Liver (tissue), 8 donors: ENCODE measurements at regions not wholly inside any gene's neighbourhood (a gene's known extent, or its start where the extent isn't known, plus 50 kb on each side); places are given as distances from the start of the nearest gene placed in this dataset.

ENCODE experiments used
- DNase-seq: peaks from one replicate; pipeline ENCODE4 v3.0.0-alpha.2; 2017; ENCODE audit warnings: low spot score
- H3K27ac ChIP-seq, 2 donors: one replicate each; pipeline ENCODE4 v1.7.0; 2013; ENCODE audit warnings: inconsistent platforms in 2 of 2, low read length in 2 of 2, control low read depth in 1 of 2, low read depth in 1 of 2, mild to moderate bottlenecking in 1 of 2
- H3K27me3 ChIP-seq, 4 donors: one replicate each; pipeline versions ENCODE4 v1.6.1 to v1.7.0; 2013; ENCODE audit warnings: low read length in 3 of 4, inconsistent platforms in 1 of 4, mild to moderate bottlenecking in 1 of 4, moderate library complexity in 1 of 4; ENCODE audit not compliant: control insufficient read depth in 4 of 4, insufficient read depth in 4 of 4
- H3K36me3 ChIP-seq, 4 donors: one replicate each; pipeline versions ENCODE4 v1.6.1 to v1.7.0; 2013; ENCODE audit warnings: low read length in 3 of 4, mild to moderate bottlenecking in 3 of 4, low read depth in 1 of 4, moderate library complexity in 1 of 4; ENCODE audit not compliant: control insufficient read depth in 4 of 4, insufficient read depth in 3 of 4
- H3K4me1 ChIP-seq, 4 donors: one replicate each; pipeline versions ENCODE4 v1.6.1 to v1.7.0; 2013; ENCODE audit warnings: low read length in 3 of 4, mild to moderate bottlenecking in 3 of 4, moderate library complexity in 1 of 4; ENCODE audit not compliant: control insufficient read depth in 4 of 4, insufficient read depth in 4 of 4
- H3K4me3 ChIP-seq, 3 donors: one replicate each; pipeline versions ENCODE4 v1.6.1 to v1.7.0; 2013; ENCODE audit warnings: low read length in 3 of 3, control low read depth in 1 of 3, low read depth in 1 of 3, mild to moderate bottlenecking in 1 of 3
- H3K9ac ChIP-seq, 2 donors: one replicate each; pipeline ENCODE4 v1.7.0; 2013; ENCODE audit warnings: low read length in 2 of 2, mild to moderate bottlenecking in 2 of 2, moderate library complexity in 2 of 2, control low read depth in 1 of 2, low read depth in 1 of 2
- H3K9me3 ChIP-seq, 4 donors: one replicate each; pipeline versions ENCODE4 v1.6.1 to v1.7.0; 2013; ENCODE audit warnings: low read length in 3 of 4; ENCODE audit not compliant: control insufficient read depth in 4 of 4
- ATF3 ChIP-seq: IDR thresholded peaks from 2 replicates; pipeline ENCODE4 v1.6.1; 2016; ENCODE audit warnings: antibody characterized with exemption
- CTCF ChIP-seq: fragments of 150-350 bp; IDR thresholded peaks from 2 replicates; pipeline ENCODE4 v1.5.1; 2017; ENCODE audit warnings: improper control_type of control experiment, low read depth, low read length; ENCODE audit not compliant: missing input control
- EGR1 ChIP-seq, 2 donors: IDR thresholded peaks; 2 replicates each; pipeline ENCODE4 v1.6.1; 2016 to 2018; ENCODE audit warnings: antibody characterized with exemption in 2 of 2, low read depth in 2 of 2
- FOXA1 ChIP-seq: IDR thresholded peaks from 2 replicates; pipeline ENCODE4 v1.6.1; 2016; ENCODE audit warnings: antibody characterized with exemption
- FOXA2 ChIP-seq: IDR thresholded peaks from 2 replicates; pipeline ENCODE4 v1.6.1; 2016; ENCODE audit warnings: antibody characterized with exemption
- HNF4A ChIP-seq, 2 donors: conservative IDR thresholded peaks; 2 replicates each; pipeline ENCODE4 v1.6.1; 2016; ENCODE audit warnings: antibody characterized with exemption in 2 of 2, mild to moderate bottlenecking in 2 of 2
- HNF4G ChIP-seq: IDR thresholded peaks from 2 replicates; pipeline ENCODE4 v1.6.1; 2016; ENCODE audit warnings: antibody characterized with exemption
- JUND ChIP-seq, 2 donors: IDR thresholded peaks; 2 replicates each; pipeline ENCODE4 v1.6.1; 2016; ENCODE audit warnings: antibody characterized with exemption in 2 of 2
- MAX ChIP-seq: IDR thresholded peaks from 2 replicates; pipeline ENCODE4 v1.6.1; 2016; ENCODE audit warnings: antibody characterized with exemption
- NR2F2 ChIP-seq: IDR thresholded peaks from 2 replicates; pipeline ENCODE4 v1.6.1; 2016; ENCODE audit warnings: antibody characterized with exemption
- RAD21 ChIP-seq, 2 donors: IDR thresholded peaks; 2 replicates each; pipeline ENCODE4 v1.6.1; 2016; ENCODE audit warnings: antibody characterized with exemption in 2 of 2, mild to moderate bottlenecking in 2 of 2
- REST ChIP-seq: IDR thresholded peaks from 2 replicates; pipeline ENCODE4 v1.6.1; 2016; ENCODE audit warnings: antibody characterized with exemption, mild to moderate bottlenecking
- RXRA ChIP-seq, 2 donors: IDR thresholded peaks; 2 replicates each; pipeline ENCODE4 v1.6.1; 2017 to 2018; ENCODE audit warnings: antibody characterized with exemption in 2 of 2, mild to moderate bottlenecking in 1 of 2
- SP1 ChIP-seq: IDR thresholded peaks from 2 replicates; pipeline ENCODE4 v1.6.1; 2018; ENCODE audit warnings: antibody characterized with exemption, mild to moderate bottlenecking
- TAF1 ChIP-seq: conservative IDR thresholded peaks from 2 replicates; pipeline ENCODE4 v1.6.1; 2016; ENCODE audit warnings: antibody characterized with exemption, mild to moderate bottlenecking
- YY1 ChIP-seq: IDR thresholded peaks from 2 replicates; pipeline ENCODE4 v1.6.1; 2016; ENCODE audit warnings: antibody characterized with exemption, mild to moderate bottlenecking
- WGBS: extraction: QIAGEN DNeasy Blood & Tissue Kit; methylation state at CpG from one replicate; pipeline ENCODE4 v1.1.7; 2013; 5-methylcytosine and 5-hydroxymethylcytosine counted together
- donor health status: healthy.
- donor health status: healthy.
- donor health status: healthy.
- donor health status: healthy.
- donor health status: healthy.

GRCh38 chr9:3018691-3019230 lies 174.9 kb upstream of the PUM3 start:
- TF ChIP-seq CTCF: no peak
- no peak for TF ChIP-seq SP1
- TF ChIP-seq NR2F2: no peak
- TF ChIP-seq EGR1 (IDR thresholded peaks at IDR 0.05; ENCODE audit: low read depth in 2 of 2): no peak
- no peak for TF ChIP-seq REST
- TF ChIP-seq HNF4A (conservative IDR thresholded peaks at IDR 0.05): no peak
- no peak for TF ChIP-seq FOXA1
- no peak for TF ChIP-seq MAX
- TF ChIP-seq ATF3: no peak
- TF ChIP-seq TAF1: no peak
- TF ChIP-seq JUND (IDR thresholded peaks at IDR 0.05): no peak
- no peak for TF ChIP-seq FOXA2
- no peak for TF ChIP-seq YY1
- no peak for TF ChIP-seq HNF4G
- TF ChIP-seq RAD21 (IDR thresholded peaks at IDR 0.05): no peak
- no peak for TF ChIP-seq RXRA (IDR thresholded peaks at IDR 0.05)
- Histone ChIP-seq H3K27ac (no peak overlapping the region), H3K9ac (no peak overlapping the region), H3K27me3 (peaks cover 0 to 5% (median 0%) of the 10 kb centered on the region in 4 donors), H3K4me3 (no peak overlapping the region), H3K36me3 (no peaks in the 10 kb centered on the region), H3K4me1 (no peaks in the 10 kb centered on the region), H3K9me3 (no peaks in the 10 kb centered on the region)
- DNase-seq: no peak
- WGBS: 54% methylated on average over 5 of the region's 5 CpGs

- WGBS: 39% methylated on average over 2 of the region's 2 CpGs
- DNase-seq: no peak
Observed at GRCh38 chr9:3018071-3018470, 174.2 kb upstream of the PUM3 start.

More at GRCh38 chr9:3018071-3018470, 174.2 kb upstream of the PUM3 start:
- Histone ChIP-seq H3K27me3 (no peaks in the 10 kb centered on the region), H3K27ac (no peak overlapping the region), H3K36me3 (no peaks in the 10 kb centered on the region), H3K9ac (no peak overlapping the region), H3K4me3 (no peak overlapping the region), H3K9me3 (no peaks in the 10 kb centered on the region), H3K4me1 (no peaks in the 10 kb centered on the region)
- TF ChIP-seq ATF3 (no peak), REST (no peak), CTCF (no peak)
